Stimulated activated CD4-positive, alpha-beta T cell treated with anti-CD3 and anti-CD28 coated beads, Interleukin-1b, Interleukin-23, amount 100 ng/mL, for 24 hours (primary cell): ENCODE measurements at regions not wholly inside any gene's neighbourhood (a gene's known extent, or its start where the extent isn't known, plus 50 kb on each side); places are given as distances from the start of the nearest gene placed in this dataset.

Experiments used
- DNase-seq, 4 experiments: peaks; one replicate each; pipeline ENCODE4 v3.0.0-alpha.2; 2020; ENCODE audit warnings: low read depth in 4 of 4, low spot score in 1 of 4

GRCh38 chr5:2696156-2696807 is 55.2 kb downstream of the IRX2 start:
- DNase-seq: no peak

- no peak for DNase-seq
These were observed 56.1 kb downstream of the IRX2 start for GRCh38 chr5:2695200-2695891.

- no peak for DNase-seq
These were observed 59.9 kb downstream of the IRX2 start for GRCh38 chr5:2691530-2691929.

- no peak for DNase-seq
These were observed 61.2 kb downstream of the IRX2 start for GRCh38 chr5:2690293-2690692.

GRCh38 chr5:2688586-2688985 is 62.9 kb downstream of the IRX2 start:
- no peak for DNase-seq

GRCh38 chr5:2687746-2688145 is 63.7 kb downstream of the IRX2 start:
- DNase-seq: no peak

- DNase-seq: no peak
These were observed 65.0 kb downstream of the IRX2 start for GRCh38 chr5:2686321-2687124.

GRCh38 chr5:2685651-2686272 is 65.7 kb downstream of the IRX2 start:
- DNase-seq: no peak

- no peak for DNase-seq
These were observed 66.9 kb downstream of the IRX2 start for GRCh38 chr5:2684606-2685005.

- no peak for DNase-seq
These were observed 67.8 kb downstream of the IRX2 start for GRCh38 chr5:2683720-2684119.

- no peak for DNase-seq
These were observed 70.0 kb downstream of the IRX2 start for GRCh38 chr5:2681476-2681875.

- no peak for DNase-seq
These were observed 70.5 kb downstream of the IRX2 start for GRCh38 chr5:2680979-2681378.

GRCh38 chr5:2677689-2678088 is 73.8 kb downstream of the IRX2 start:
- DNase-seq: no peak

- no peak for DNase-seq
These were observed 75.9 kb downstream of the IRX2 start for GRCh38 chr5:2675548-2675947.

- no peak for DNase-seq
These were observed 77.0 kb downstream of the IRX2 start for GRCh38 chr5:2674456-2674855.

GRCh38 chr5:2670940-2671339 is 80.5 kb downstream of the IRX2 start:
- no peak for DNase-seq

GRCh38 chr5:2669913-2670312 is 81.6 kb downstream of the IRX2 start:
- no peak for DNase-seq

GRCh38 chr5:2669259-2669658 is 82.2 kb downstream of the IRX2 start:
- DNase-seq: no peak

GRCh38 chr5:2666081-2666480 is 85.4 kb downstream of the IRX2 start:
- DNase-seq: no peak

GRCh38 chr5:2663489-2663888 is 88.0 kb downstream of the IRX2 start:
- DNase-seq: no peak

GRCh38 chr5:2660315-2660714 is 91.2 kb downstream of the IRX2 start:
- DNase-seq: no peak
